HL-60 (cell line): ENCODE measurements at regions not wholly inside any gene's neighbourhood (a gene's known extent, or its start where the extent isn't known, plus 50 kb on each side); places are given as distances from the start of the nearest gene placed in this dataset.

Experiments
- DNase-seq, 2 experiments: peaks; one replicate each; pipeline ENCODE4 v3.0.0-alpha.2; 2010 to 2020; ENCODE audit warnings: low read depth in 1 of 2, low spot score in 1 of 2
- H3K27ac ChIP-seq: fragments of 250-450 bp; sonication (Bioruptor Pico); replicated peaks from 2 replicates; pipeline ENCODE4 v1.5.1; 2020; ENCODE audit warnings: mild to moderate bottlenecking, moderate library complexity
- H3K27me3 ChIP-seq: fragments of 250-450 bp; sonication (Bioruptor Pico); 2 replicates; pipeline ENCODE4 v1.5.1; 2021; ENCODE audit warnings: mild to moderate bottlenecking, moderate library complexity; ENCODE audit not compliant: insufficient read depth, poor library complexity, severe bottlenecking
- H3K4me3 ChIP-seq: replicated peaks from 2 replicates; pipeline ENCODE4 v1.5.1; 2011; ENCODE audit warnings: mild to moderate bottlenecking, control low read depth, low read length; ENCODE audit not compliant: insufficient read depth
- GABPA ChIP-seq: IDR thresholded peaks from 2 replicates; pipeline ENCODE4 v1.6.1; 2012; ENCODE audit warnings: low read depth
- POLR2AphosphoS5 ChIP-seq: IDR thresholded peaks from 2 replicates; pipeline ENCODE4 v1.6.1; 2012; ENCODE audit warnings: low read depth
- SPI1 ChIP-seq: IDR thresholded peaks from 2 replicates; pipeline ENCODE4 v1.6.1; 2012; ENCODE audit warnings: low read depth, mild to moderate bottlenecking, borderline replicate concordance
- TF ChIP-seq, protein P1 (sequence below): IDR thresholded peaks from 2 replicates; pipeline ENCODE4 v1.6.1; 2012; ENCODE audit warnings: low read depth; ENCODE audit not compliant: insufficient replicate concordance
- TF ChIP-seq, protein P2 (sequence below): IDR thresholded peaks from one replicate; pipeline ENCODE4 v1.5.1; 2011; ENCODE audit warnings: low read length, control low read depth, inconsistent platforms; ENCODE audit not compliant: insufficient read depth

DNA sequence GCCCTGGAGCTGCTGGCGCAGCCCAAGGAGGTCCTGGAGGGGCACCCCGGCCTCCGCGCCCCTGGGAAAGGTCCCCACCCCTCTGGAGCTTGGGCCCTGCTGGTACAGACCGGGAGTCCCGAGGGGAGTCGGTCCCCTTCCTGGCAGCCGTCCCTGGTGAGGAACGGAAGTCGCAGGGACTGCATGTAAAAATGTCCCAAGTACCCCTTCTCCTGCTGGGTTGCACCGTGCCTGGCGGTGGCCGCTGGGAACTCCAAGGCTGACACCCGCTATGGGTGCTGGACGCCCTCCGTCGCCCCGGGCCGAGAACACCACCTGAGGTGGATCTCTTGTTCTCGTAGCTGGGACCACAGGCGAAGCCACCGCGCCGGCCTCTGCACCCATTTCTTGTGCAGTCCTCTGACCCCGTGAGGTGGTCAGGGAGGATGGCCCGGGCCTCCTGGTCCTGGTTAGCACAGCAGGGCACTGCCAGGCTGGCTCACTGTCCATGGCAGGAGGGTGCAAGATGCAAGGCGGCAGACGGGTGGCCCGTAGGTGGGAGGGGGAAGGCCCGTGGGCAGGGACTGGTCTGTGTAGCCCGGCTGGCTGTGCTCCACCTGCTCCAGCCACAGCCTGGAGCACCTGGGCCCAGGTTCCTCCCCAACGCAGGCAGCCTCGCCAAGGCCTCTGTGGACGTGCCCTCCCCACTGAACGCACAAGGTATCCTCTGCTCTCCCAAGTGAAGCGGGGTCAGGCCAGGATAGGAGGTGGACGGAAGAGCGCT is 165.2 kb downstream of the IGLL1 start:
- H3K27me3 ChIP-seq, result no peaks in the 10 kb centered on the region
- TF ChIP-seq POLR2AphosphoS5, result no peak
- no peak for TF ChIP-seq SPI1
- no peak for TF ChIP-seq GABPA
- TF ChIP-seq, protein P1, sequence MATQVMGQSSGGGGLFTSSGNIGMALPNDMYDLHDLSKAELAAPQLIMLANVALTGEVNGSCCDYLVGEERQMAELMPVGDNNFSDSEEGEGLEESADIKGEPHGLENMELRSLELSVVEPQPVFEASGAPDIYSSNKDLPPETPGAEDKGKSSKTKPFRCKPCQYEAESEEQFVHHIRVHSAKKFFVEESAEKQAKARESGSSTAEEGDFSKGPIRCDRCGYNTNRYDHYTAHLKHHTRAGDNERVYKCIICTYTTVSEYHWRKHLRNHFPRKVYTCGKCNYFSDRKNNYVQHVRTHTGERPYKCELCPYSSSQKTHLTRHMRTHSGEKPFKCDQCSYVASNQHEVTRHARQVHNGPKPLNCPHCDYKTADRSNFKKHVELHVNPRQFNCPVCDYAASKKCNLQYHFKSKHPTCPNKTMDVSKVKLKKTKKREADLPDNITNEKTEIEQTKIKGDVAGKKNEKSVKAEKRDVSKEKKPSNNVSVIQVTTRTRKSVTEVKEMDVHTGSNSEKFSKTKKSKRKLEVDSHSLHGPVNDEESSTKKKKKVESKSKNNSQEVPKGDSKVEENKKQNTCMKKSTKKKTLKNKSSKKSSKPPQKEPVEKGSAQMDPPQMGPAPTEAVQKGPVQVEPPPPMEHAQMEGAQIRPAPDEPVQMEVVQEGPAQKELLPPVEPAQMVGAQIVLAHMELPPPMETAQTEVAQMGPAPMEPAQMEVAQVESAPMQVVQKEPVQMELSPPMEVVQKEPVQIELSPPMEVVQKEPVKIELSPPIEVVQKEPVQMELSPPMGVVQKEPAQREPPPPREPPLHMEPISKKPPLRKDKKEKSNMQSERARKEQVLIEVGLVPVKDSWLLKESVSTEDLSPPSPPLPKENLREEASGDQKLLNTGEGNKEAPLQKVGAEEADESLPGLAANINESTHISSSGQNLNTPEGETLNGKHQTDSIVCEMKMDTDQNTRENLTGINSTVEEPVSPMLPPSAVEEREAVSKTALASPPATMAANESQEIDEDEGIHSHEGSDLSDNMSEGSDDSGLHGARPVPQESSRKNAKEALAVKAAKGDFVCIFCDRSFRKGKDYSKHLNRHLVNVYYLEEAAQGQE, result no peak
- TF ChIP-seq, protein P2, sequence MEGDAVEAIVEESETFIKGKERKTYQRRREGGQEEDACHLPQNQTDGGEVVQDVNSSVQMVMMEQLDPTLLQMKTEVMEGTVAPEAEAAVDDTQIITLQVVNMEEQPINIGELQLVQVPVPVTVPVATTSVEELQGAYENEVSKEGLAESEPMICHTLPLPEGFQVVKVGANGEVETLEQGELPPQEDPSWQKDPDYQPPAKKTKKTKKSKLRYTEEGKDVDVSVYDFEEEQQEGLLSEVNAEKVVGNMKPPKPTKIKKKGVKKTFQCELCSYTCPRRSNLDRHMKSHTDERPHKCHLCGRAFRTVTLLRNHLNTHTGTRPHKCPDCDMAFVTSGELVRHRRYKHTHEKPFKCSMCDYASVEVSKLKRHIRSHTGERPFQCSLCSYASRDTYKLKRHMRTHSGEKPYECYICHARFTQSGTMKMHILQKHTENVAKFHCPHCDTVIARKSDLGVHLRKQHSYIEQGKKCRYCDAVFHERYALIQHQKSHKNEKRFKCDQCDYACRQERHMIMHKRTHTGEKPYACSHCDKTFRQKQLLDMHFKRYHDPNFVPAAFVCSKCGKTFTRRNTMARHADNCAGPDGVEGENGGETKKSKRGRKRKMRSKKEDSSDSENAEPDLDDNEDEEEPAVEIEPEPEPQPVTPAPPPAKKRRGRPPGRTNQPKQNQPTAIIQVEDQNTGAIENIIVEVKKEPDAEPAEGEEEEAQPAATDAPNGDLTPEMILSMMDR, result no peak
- no peak overlapping the region for H3K4me3 ChIP-seq
- no peak overlapping the region for H3K27ac ChIP-seq
- no peak for DNase-seq

DNA sequence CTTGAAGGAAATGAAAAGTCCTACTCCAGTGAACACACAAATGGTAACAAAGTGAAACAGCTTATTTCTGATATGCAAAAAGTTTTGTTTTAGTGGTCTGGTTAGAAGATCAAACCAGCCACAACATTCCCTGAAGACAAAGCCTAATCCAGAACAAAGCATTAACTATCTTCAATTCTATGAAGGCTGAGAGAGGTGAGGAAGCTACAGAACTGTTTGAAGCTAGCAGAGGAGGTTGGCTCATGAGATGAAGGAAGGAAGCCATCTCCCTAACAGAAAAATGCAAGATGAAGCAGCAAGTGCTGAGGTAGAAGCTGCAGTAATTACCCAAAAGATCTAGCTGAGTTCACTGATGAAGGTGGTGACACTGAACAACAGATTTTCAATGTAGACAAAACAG is 168.4 kb downstream of the IGLL1 start:
- H3K27me3 ChIP-seq, result no peaks in the 10 kb centered on the region
- H3K27ac ChIP-seq, result no peak overlapping the region
- no peak overlapping the region for H3K4me3 ChIP-seq
- no peak for DNase-seq
- TF ChIP-seq SPI1, result no peak
- TF ChIP-seq POLR2AphosphoS5, result no peak
- no peak for TF ChIP-seq GABPA
- TF ChIP-seq, protein P1, result no peak
- TF ChIP-seq, protein P2, result no peak

DNA sequence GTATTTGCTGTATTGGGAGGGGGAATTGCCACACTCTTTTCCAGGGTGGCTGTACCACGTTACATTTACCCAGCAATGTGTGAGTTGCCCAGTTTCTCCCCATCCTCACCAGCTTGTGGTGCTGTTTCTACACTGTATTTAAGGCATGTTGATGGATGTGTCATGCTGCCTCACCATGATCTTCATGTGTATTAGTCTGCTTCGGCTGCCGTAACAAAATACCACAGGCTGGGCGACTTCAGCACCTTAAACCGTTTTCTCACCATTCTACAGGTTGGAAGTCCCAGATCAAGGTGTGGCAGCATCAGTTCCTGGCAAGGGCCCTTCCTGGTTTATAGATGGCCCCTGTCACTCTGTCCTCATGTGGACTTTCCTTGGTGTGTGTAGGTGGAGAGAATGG is 169.7 kb downstream of the IGLL1 start:
- Histone ChIP-seq H3K27ac (no peak overlapping the region), H3K27me3 (no peaks in the 10 kb centered on the region), H3K4me3 (no peak overlapping the region)
- TF ChIP-seq POLR2AphosphoS5 (no peak), GABPA (no peak), SPI1 (no peak)
- TF ChIP-seq, protein P2, result no peak
- TF ChIP-seq, protein P1, result no peak
- no peak for DNase-seq
